Progenitor cell of endocrine pancreas (in vitro differentiated cells): ENCODE measurements at regions not wholly inside any gene's neighbourhood (a gene's known extent, or its start where the extent isn't known, plus 50 kb on each side); places are given as distances from the start of the nearest gene placed in this dataset.

Experiments
- DNase-seq: peaks from one replicate; pipeline ENCODE4 v3.0.0; 2021; ENCODE audit warnings: low spot score; ENCODE audit not compliant: unreplicated experiment
- H3K27ac Mint-ChIP-seq: 2 replicates; pipeline ENCODE4 v1.8.0; 2021; ENCODE audit warnings: mild to moderate bottlenecking, moderate library complexity, mixed read lengths
- H3K27me3 Mint-ChIP-seq: 2 replicates; pipeline ENCODE4 v1.8.0; 2021; ENCODE audit warnings: mixed read lengths
- H3K36me3 Mint-ChIP-seq: 2 replicates; pipeline ENCODE4 v1.8.0; 2022; ENCODE audit warnings: mixed read lengths; ENCODE audit not compliant: insufficient read depth
- H3K4me1 Mint-ChIP-seq: 2 replicates; pipeline ENCODE4 v1.8.0; 2021; ENCODE audit warnings: low read depth, mixed read lengths
- H3K4me3 Mint-ChIP-seq: 2 replicates; pipeline ENCODE4 v1.8.0; 2021; ENCODE audit warnings: low read depth, mild to moderate bottlenecking, moderate library complexity, mixed read lengths
- H3K9me3 Mint-ChIP-seq: 2 replicates; pipeline ENCODE4 v1.8.0; 2021; ENCODE audit warnings: low read depth, mixed read lengths
- TF ChIP-seq, protein P1 (sequence below): fragments of 200-600 bp; sonication (generic); IDR thresholded peaks from one replicate; pipeline ENCODE4 v1.5.0; 2021; ENCODE audit warnings: antibody characterized with exemption, mild to moderate bottlenecking; ENCODE audit not compliant: unreplicated experiment

- Mint-ChIP-seq H3K27me3 (no peaks in the 10 kb centered on the region), H3K27ac (no peak overlapping the region), H3K4me3 (no peak overlapping the region), H3K9me3 (peaks cover 4% of the 10 kb centered on the region), H3K36me3 (peaks cover 1% of the 10 kb centered on the region), H3K4me1 (no peaks in the 10 kb centered on the region)
- TF ChIP-seq, protein P1, sequence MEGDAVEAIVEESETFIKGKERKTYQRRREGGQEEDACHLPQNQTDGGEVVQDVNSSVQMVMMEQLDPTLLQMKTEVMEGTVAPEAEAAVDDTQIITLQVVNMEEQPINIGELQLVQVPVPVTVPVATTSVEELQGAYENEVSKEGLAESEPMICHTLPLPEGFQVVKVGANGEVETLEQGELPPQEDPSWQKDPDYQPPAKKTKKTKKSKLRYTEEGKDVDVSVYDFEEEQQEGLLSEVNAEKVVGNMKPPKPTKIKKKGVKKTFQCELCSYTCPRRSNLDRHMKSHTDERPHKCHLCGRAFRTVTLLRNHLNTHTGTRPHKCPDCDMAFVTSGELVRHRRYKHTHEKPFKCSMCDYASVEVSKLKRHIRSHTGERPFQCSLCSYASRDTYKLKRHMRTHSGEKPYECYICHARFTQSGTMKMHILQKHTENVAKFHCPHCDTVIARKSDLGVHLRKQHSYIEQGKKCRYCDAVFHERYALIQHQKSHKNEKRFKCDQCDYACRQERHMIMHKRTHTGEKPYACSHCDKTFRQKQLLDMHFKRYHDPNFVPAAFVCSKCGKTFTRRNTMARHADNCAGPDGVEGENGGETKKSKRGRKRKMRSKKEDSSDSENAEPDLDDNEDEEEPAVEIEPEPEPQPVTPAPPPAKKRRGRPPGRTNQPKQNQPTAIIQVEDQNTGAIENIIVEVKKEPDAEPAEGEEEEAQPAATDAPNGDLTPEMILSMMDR: no peak
- DNase-seq: no peak
These were observed 84.2 kb upstream of the IKZF1 start for GRCh38 chr7:50220273-50220672.

GRCh38 chr7:50217821-50218281, 86.7 kb upstream of the IKZF1 start:
- Mint-ChIP-seq H3K9me3 (peaks cover 4% of the 10 kb centered on the region), H3K4me3 (no peak overlapping the region), H3K4me1 (no peaks in the 10 kb centered on the region), H3K36me3 (peaks cover 1% of the 10 kb centered on the region), H3K27ac (no peak overlapping the region), H3K27me3 (no peaks in the 10 kb centered on the region)
- TF ChIP-seq, protein P1: no peak
- no peak for DNase-seq

- DNase-seq: no peak
- Mint-ChIP-seq H3K27me3 (no peaks in the 10 kb centered on the region), H3K9me3 (peaks cover 3% of the 10 kb centered on the region), H3K27ac (no peak overlapping the region), H3K36me3 (peaks cover 1% of the 10 kb centered on the region), H3K4me3 (no peak overlapping the region), H3K4me1 (no peaks in the 10 kb centered on the region)
- TF ChIP-seq, protein P1: no peak
These were observed 87.1 kb upstream of the IKZF1 start for GRCh38 chr7:50217401-50217800.

DNA sequence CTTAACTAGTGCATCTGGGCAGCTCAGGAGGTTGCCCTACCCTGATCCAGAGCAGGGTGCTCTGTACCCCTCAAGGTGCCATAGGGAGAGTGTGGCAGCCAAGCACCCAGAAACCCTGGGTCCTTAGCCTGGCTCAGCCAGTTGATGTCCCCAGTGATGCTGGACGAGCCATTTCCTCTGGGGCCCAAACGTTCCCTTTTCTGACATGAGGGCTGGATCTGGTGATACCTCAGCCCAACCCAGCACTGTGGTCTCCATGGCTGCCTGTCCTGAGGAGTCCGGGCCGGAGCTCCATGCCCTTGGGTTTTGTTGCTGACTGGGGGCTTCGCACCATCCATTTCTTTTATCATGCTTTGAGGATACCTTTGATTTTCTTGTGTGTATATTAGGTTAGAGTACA, 87.9 kb upstream of the IKZF1 start:
- Mint-ChIP-seq H3K27me3 (peaks cover 2% of the 10 kb centered on the region), H3K36me3 (no peaks in the 10 kb centered on the region), H3K4me1 (no peaks in the 10 kb centered on the region), H3K27ac (no peak overlapping the region), H3K4me3 (no peak overlapping the region), H3K9me3 (no peaks in the 10 kb centered on the region)
- no peak for DNase-seq
- TF ChIP-seq, protein P1: no peak

DNA sequence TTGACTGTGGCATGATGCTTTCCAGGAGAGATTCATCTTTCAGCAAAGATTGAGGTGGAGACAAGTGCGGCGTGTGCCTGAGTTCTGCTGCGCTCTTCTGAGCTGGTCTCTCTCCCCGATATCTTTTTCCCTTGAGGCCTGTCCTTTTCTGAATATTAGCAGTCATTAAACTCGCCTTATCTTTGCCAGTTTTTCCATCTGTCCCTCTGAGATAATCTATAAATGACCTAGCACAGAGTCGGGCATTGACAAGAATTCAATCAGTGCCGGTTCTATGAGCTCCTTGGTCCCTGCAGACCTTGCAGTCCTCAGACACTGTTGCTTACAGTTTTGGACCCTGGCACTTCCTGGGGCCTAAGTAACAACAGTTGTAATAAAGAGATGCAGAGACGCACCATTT, 89.7 kb upstream of the IKZF1 start:
- Mint-ChIP-seq H3K4me3 (no peak overlapping the region), H3K36me3 (no peaks in the 10 kb centered on the region), H3K27me3 (peaks cover 10% of the 10 kb centered on the region), H3K4me1 (no peaks in the 10 kb centered on the region), H3K9me3 (no peaks in the 10 kb centered on the region), H3K27ac (no peak overlapping the region)
- DNase-seq: no peak
- TF ChIP-seq, protein P1: no peak
